ENCODE measurements at regions not wholly inside any gene's neighbourhood (a gene's known extent, or its start where the extent isn't known, plus 50 kb on each side); places are given as distances from the start of the nearest gene placed in this dataset.

- WGBS: 5% methylated on average over 6 of the region's 6 CpGs
- Histone ChIP-seq H3K9me3 (ENCODE audit: control insufficient read depth in 4 of 4, low read length in 3 of 4) (no peaks in the 10 kb centered on the region), H3K4me3 (ENCODE audit: low read depth in 1 of 3, low read length in 3 of 3) (no peak overlapping the region), H3K36me3 (ENCODE audit: control insufficient read depth in 4 of 4, insufficient read depth in 3 of 4, low read depth in 1 of 4, low read length in 3 of 4) (no peaks in the 10 kb centered on the region), H3K4me1 (ENCODE audit: control insufficient read depth in 4 of 4, insufficient read depth in 4 of 4, low read length in 3 of 4) (peaks cover 0 to 4% (median 0%) of the 10 kb centered on the region in 4 donors), H3K27me3 (ENCODE audit: control insufficient read depth in 4 of 4, insufficient read depth in 4 of 4, low read length in 3 of 4) (peaks cover 0 to 6% (median 0%) of the 10 kb centered on the region in 4 donors), H3K9ac (ENCODE audit: low read depth in 1 of 2, low read length in 2 of 2) (no peak overlapping the region), H3K27ac (ENCODE audit: low read depth in 1 of 2, low read length in 2 of 2) (no peak overlapping the region)
- peak; percentile 64 for DNase-seq (ENCODE audit: low spot score)
- TF ChIP-seq CTCF (IDR thresholded peaks at IDR 0.05; ENCODE audit: low read depth, low read length, missing input control) (peak; percentile 78), FOXA2 (IDR thresholded peaks at IDR 0.05) (no peak), RAD21 (IDR thresholded peaks at IDR 0.05) (peak; percentile 89 to 95)
These were observed 224.5 kb downstream of the B3GLCT start for GRCh38 chr13:31424130-31424729.

- no peak overlapping the region for H3K9ac ChIP-seq (ENCODE audit: low read depth in 1 of 2, low read length in 2 of 2)
- peaks cover 0 to 5% (median 0%) of the 10 kb centered on the region in 4 donors for H3K27me3 ChIP-seq (ENCODE audit: control insufficient read depth in 4 of 4, insufficient read depth in 4 of 4, low read length in 3 of 4)
- no peak for DNase-seq (ENCODE audit: low spot score)
- H3K9me3 ChIP-seq (ENCODE audit: control insufficient read depth in 4 of 4, low read length in 3 of 4): no peaks in the 10 kb centered on the region
- H3K27ac ChIP-seq (ENCODE audit: low read depth in 1 of 2, low read length in 2 of 2): no peak overlapping the region
- H3K36me3 ChIP-seq (ENCODE audit: control insufficient read depth in 4 of 4, insufficient read depth in 3 of 4, low read depth in 1 of 4, low read length in 3 of 4): no peaks in the 10 kb centered on the region
- no peak overlapping the region for H3K4me3 ChIP-seq (ENCODE audit: low read depth in 1 of 3, low read length in 3 of 3)
- TF ChIP-seq MAX (IDR thresholded peaks at IDR 0.05) (no peak), HNF4G (IDR thresholded peaks at IDR 0.05) (no peak), FOXA2 (IDR thresholded peaks at IDR 0.05) (no peak), YY1 (IDR thresholded peaks at IDR 0.05) (no peak)
- peaks cover 0 to 4% (median 0%) of the 10 kb centered on the region in 4 donors for H3K4me1 ChIP-seq (ENCODE audit: control insufficient read depth in 4 of 4, insufficient read depth in 4 of 4, low read length in 3 of 4)
These were observed 226.6 kb downstream of the B3GLCT start for GRCh38 chr13:31426395-31426794.

- Histone ChIP-seq H3K4me3 (ENCODE audit: low read depth in 1 of 3, low read length in 3 of 3) (no peak overlapping the region), H3K36me3 (ENCODE audit: control insufficient read depth in 4 of 4, insufficient read depth in 3 of 4, low read depth in 1 of 4, low read length in 3 of 4) (no peaks in the 10 kb centered on the region), H3K27me3 (ENCODE audit: control insufficient read depth in 4 of 4, insufficient read depth in 4 of 4, low read length in 3 of 4) (peaks cover 0 to 5% (median 0%) of the 10 kb centered on the region in 4 donors), H3K9ac (ENCODE audit: low read depth in 1 of 2, low read length in 2 of 2) (no peak overlapping the region), H3K9me3 (ENCODE audit: control insufficient read depth in 4 of 4, low read length in 3 of 4) (no peaks in the 10 kb centered on the region), H3K4me1 (ENCODE audit: control insufficient read depth in 4 of 4, insufficient read depth in 4 of 4, low read length in 3 of 4) (peaks cover 0 to 4% (median 0%) of the 10 kb centered on the region in 4 donors), H3K27ac (ENCODE audit: low read depth in 1 of 2, low read length in 2 of 2) (no peak overlapping the region)
- TF ChIP-seq GABPA (IDR thresholded peaks at IDR 0.05 in 1 of 2, conservative IDR thresholded peaks at IDR 0.05 in 1 of 2): no peak
- TF ChIP-seq JUND (IDR thresholded peaks at IDR 0.05): no peak
- TF ChIP-seq TAF1 (conservative IDR thresholded peaks at IDR 0.05): no peak
- TF ChIP-seq HNF4G (IDR thresholded peaks at IDR 0.05): no peak
- TF ChIP-seq REST (IDR thresholded peaks at IDR 0.05): no peak
- 60% methylated on average over 4 of the region's 4 CpGs for WGBS
- DNase-seq (ENCODE audit: low spot score): no peak
These were observed 227.7 kb downstream of the B3GLCT start for GRCh38 chr13:31427151-31428100.
